SK-N-MC (cell line): ENCODE measurements at regions not wholly inside any gene's neighbourhood (a gene's known extent, or its start where the extent isn't known, plus 50 kb on each side); places are given as distances from the start of the nearest gene placed in this dataset.

Source experiments
- EZH2 ChIP-seq: fragments of 200-600 bp; sonication (generic); IDR thresholded peaks from one replicate; pipeline ENCODE4 v1.6.1; 2017; ENCODE audit warnings: antibody characterized with exemption
- FOXP2 ChIP-seq: optimal IDR thresholded peaks from 2 replicates; pipeline ENCODE3; 2011; ENCODE audit warnings: mild to moderate bottlenecking, moderate library complexity; ENCODE audit not compliant: insufficient read depth; ENCODE audit errors: extremely low read length, control extremely low read depth
- POLR2AphosphoS5 ChIP-seq: IDR thresholded peaks from 2 replicates; pipeline ENCODE4 v1.6.1; 2012; ENCODE audit warnings: mild to moderate bottlenecking, low read depth, low read length, borderline replicate concordance

DNA sequence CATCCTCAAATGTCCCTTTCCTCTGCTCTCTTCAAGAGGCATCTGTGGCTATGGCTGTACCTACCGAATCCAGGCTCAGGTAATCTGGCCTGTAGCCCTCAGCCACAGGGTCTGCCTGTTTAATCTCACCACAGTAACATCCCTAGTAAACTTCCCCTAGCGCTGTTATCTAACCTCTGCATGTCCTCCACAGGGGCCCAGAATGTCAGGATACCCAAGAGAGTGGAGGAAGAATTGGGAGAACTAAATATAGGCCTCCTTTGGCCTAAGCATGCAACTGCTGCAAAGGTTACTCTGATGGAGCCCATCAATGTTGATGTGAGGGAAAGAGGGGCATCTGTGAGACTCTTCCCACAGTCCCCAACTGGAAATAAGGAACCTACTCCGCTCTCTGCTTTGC lies 63.2 kb upstream of the IFNG-AS1 start:
- TF ChIP-seq EZH2 = no peak
- no peak for TF ChIP-seq POLR2AphosphoS5
- TF ChIP-seq FOXP2 = no peak
